B cell (primary cell): ENCODE measurements at regions not wholly inside any gene's neighbourhood (a gene's known extent, or its start where the extent isn't known, plus 50 kb on each side); places are given as distances from the start of the nearest gene placed in this dataset.

Experiments used
- ATAC-seq: fragments of 200-7000 bp; cut with Tn5 transposase; one replicate; pipeline ENCODE4 v1.10.0; 2021; ENCODE audit warnings: low read depth, mild to moderate bottlenecking, moderate number of reproducible peaks, moderate library complexity
- CTCF ChIA-PET: fragments of 350-600 bp; sonication (Branson Sonifier 250); formaldehyde crosslinking; loops from one replicate; lab custom pipeline; 2021; ENCODE audit warnings: antibody characterized with exemption, inconsistent platforms; lab: Charles Lee
- POLR2A ChIA-PET: fragments of 350-600 bp; sonication (Branson Sonifier 250); formaldehyde crosslinking; loops from one replicate; lab custom pipeline; 2021; ENCODE audit warnings: antibody characterized with exemption; lab: Charles Lee
- DNase-seq: peaks from one replicate; pipeline ENCODE4 v3.0.0; 2013
- H2AFZ ChIP-seq: 2 replicates; pipeline ENCODE4 v1.6.1; 2012; ENCODE audit warnings: mild to moderate bottlenecking, low read depth, low read length; ENCODE audit not compliant: insufficient read depth, poor library complexity, severe bottlenecking
- H3K27ac ChIP-seq, 2 donors: 1 replicate in 1 of 2; 2 replicates in 1 of 2; pipeline ENCODE4 v1.5.1; 2012 to 2013; ENCODE audit warnings: low read length in 2 of 2, mild to moderate bottlenecking in 2 of 2, moderate library complexity in 1 of 2
- H3K27me3 ChIP-seq, 4 experiments: fragments of 200-600 bp in 1 of 4; sonication (generic) in 1 of 4; replicated peaks in 1 of 4; 1 replicate in 2 of 4; 2 replicates in 2 of 4; pipeline versions ENCODE4 v1.6.1 to v1.7.0; 2013 to 2016; ENCODE audit warnings: low read length in 3 of 4, mild to moderate bottlenecking in 2 of 4, mixed read lengths in 1 of 4, moderate library complexity in 1 of 4; ENCODE audit not compliant: insufficient read depth in 4 of 4, control insufficient read depth in 3 of 4; ENCODE audit errors: control extremely low read depth in 1 of 4
- H3K36me3 ChIP-seq, 2 experiments: replicated peaks in 1 of 2; 1 replicate in 1 of 2; 2 replicates in 1 of 2; pipeline versions ENCODE4 v1.6.1 to v1.7.1; 2013; ENCODE audit warnings: low read length in 1 of 2; ENCODE audit not compliant: insufficient read depth in 2 of 2, control insufficient read depth in 1 of 2; ENCODE audit errors: control extremely low read depth in 1 of 2, extremely low read depth in 1 of 2
- H3K4me1 ChIP-seq, 2 donors: fragments of 200-600 bp in 1 of 2; sonication (generic) in 1 of 2; 1 replicate in 1 of 2; 2 replicates in 1 of 2; pipeline versions ENCODE4 v1.5.1 to v1.6.1; 2013 to 2017; ENCODE audit warnings: low read length in 2 of 2; ENCODE audit not compliant: control insufficient read depth in 2 of 2, insufficient read depth in 2 of 2
- H3K4me2 ChIP-seq: replicated peaks from 2 replicates; pipeline ENCODE3; 2012; ENCODE audit warnings: mild to moderate bottlenecking, low read depth, low read length; ENCODE audit not compliant: poor library complexity, severe bottlenecking
- H3K4me3 ChIP-seq, 5 experiments: fragments of 200-600 bp in 1 of 5; sonication (generic) in 1 of 5; 1 replicate in 3 of 5; 2 replicates in 2 of 5; pipeline versions ENCODE4 v1.5.1 to v1.7.0; 2011 to 2016; ENCODE audit warnings: low read length in 4 of 5, mild to moderate bottlenecking in 4 of 5, low read depth in 2 of 5, control low read depth in 1 of 5, moderate library complexity in 1 of 5; ENCODE audit not compliant: insufficient read depth in 1 of 5; ENCODE audit errors: control extremely low read depth in 1 of 5, extremely low read depth in 1 of 5
- H3K79me2 ChIP-seq: fragments of 200-600 bp; sonication (generic); one replicate; pipeline ENCODE4 v1.6.0; 2016; ENCODE audit warnings: low read length; ENCODE audit not compliant: control insufficient read depth, insufficient read depth
- H3K9ac ChIP-seq: fragments of 200-600 bp; sonication (generic); 2 replicates; pipeline ENCODE4 v1.6.1; 2017; ENCODE audit warnings: mild to moderate bottlenecking, low read length, moderate library complexity
- H3K9me3 ChIP-seq, 3 donors: one replicate each; pipeline versions ENCODE4 v1.6.1 to v1.7.1; 2013; ENCODE audit warnings: low read length in 2 of 3; ENCODE audit not compliant: control insufficient read depth in 2 of 3, insufficient read depth in 1 of 3; ENCODE audit errors: control extremely low read depth in 1 of 3
- H4K20me1 ChIP-seq: 2 replicates; pipeline ENCODE4 v1.6.0; 2012; ENCODE audit warnings: mild to moderate bottlenecking, low read length; ENCODE audit not compliant: insufficient read depth, control insufficient read depth, poor library complexity, severe bottlenecking
- H3K27ac Mint-ChIP-seq: one replicate; pipeline ENCODE4 v1.8.0; 2021; ENCODE audit warnings: mixed read lengths
- H3K27me3 Mint-ChIP-seq: one replicate; pipeline ENCODE4 v1.8.0; 2021; ENCODE audit warnings: mixed read lengths
- H3K4me1 Mint-ChIP-seq: one replicate; pipeline ENCODE4 v1.8.0; 2021; ENCODE audit warnings: mixed read lengths
- H3K4me3 Mint-ChIP-seq: one replicate; pipeline ENCODE4 v1.8.0; 2021; ENCODE audit warnings: mixed read lengths
- H3K9me3 Mint-ChIP-seq: one replicate; pipeline ENCODE4 v1.8.0; 2022; ENCODE audit warnings: mixed read lengths; ENCODE audit not compliant: insufficient read depth
- CTCF ChIP-seq: fragments of 200-600 bp; IDR thresholded peaks from one replicate; pipeline ENCODE4 v1.8.0; 2022; ENCODE audit warnings: antibody characterized with exemption, mild to moderate bottlenecking
- EZH2 ChIP-seq: IDR thresholded peaks from 2 replicates; pipeline ENCODE4 v1.6.1; 2012; ENCODE audit warnings: borderline replicate concordance, low read depth, mild to moderate bottlenecking, moderate library complexity, low read length; ENCODE audit not compliant: insufficient read depth, poor library complexity, severe bottlenecking
- WGBS: methylation state at CpG from one replicate; pipeline ENCODE4 v1.1.5; 2013; ENCODE audit warnings: missing lambda C conversion rate; ENCODE audit not compliant: insufficient coverage; 5-methylcytosine and 5-hydroxymethylcytosine counted together
- intact Hi-C: fragments of 100-400 bp; cut with micrococcal nuclease; formaldehyde crosslinking; loops from one replicate; pipeline ENCODE4 v1.10.0; 2022

GRCh38 chr2:83085869-83086268 is 1373.2 kb downstream of the SUCLG1 start:
- Histone ChIP-seq H3K4me3 (no peak overlapping the region), H3K4me1 (no peaks in the 10 kb centered on the region), H4K20me1 (no peaks in the 10 kb centered on the region), H3K27ac (no peak overlapping the region), H3K36me3 (no peaks in the 10 kb centered on the region), H2AFZ (no peak overlapping the region), H3K27me3 (no peaks in the 10 kb centered on the region), H3K9ac (no peak overlapping the region), H3K9me3 (peaks cover 0 to 6% (median 0%) of the 10 kb centered on the region in 3 donors), H3K4me2 (no peak overlapping the region), H3K79me2 (no peaks in the 10 kb centered on the region)
- TF ChIP-seq EZH2: no peak
- TF ChIP-seq CTCF: no peak
- WGBS: no CpG with 5 or more reads among the region's 2 CpGs
- H3K4me3 Mint-ChIP-seq: no peak overlapping the region
- DNase-seq: no peak
- H3K4me1 Mint-ChIP-seq: no peaks in the 10 kb centered on the region
- intact Hi-C loops: no loop called here
- H3K27ac Mint-ChIP-seq: no peak overlapping the region
- peaks cover 6% of the 10 kb centered on the region for H3K9me3 Mint-ChIP-seq
- ATAC-seq: no peak
- POLR2A ChIA-PET: no interaction called here
- CTCF ChIA-PET: no interaction called here
- H3K27me3 Mint-ChIP-seq: no peaks in the 10 kb centered on the region

- ATAC-seq (no peak), DNase-seq (no peak)
- CTCF ChIA-PET: no interaction called here
Observed at GRCh38 chr2:83081826-83082690, 1377.0 kb downstream of the SUCLG1 start.

More at GRCh38 chr2:83081826-83082690, 1377.0 kb downstream of the SUCLG1 start:
- H3K9me3 ChIP-seq: peaks cover 0 to 5% (median 0%) of the 10 kb centered on the region in 3 donors
- H3K27ac ChIP-seq: no peak overlapping the region
- H2AFZ ChIP-seq: no peak overlapping the region
- H3K4me1 ChIP-seq: no peaks in the 10 kb centered on the region
- Mint-ChIP-seq H3K4me1 (no peaks in the 10 kb centered on the region), H3K4me3 (no peak overlapping the region), H3K27ac (no peak overlapping the region), H3K27me3 (no peaks in the 10 kb centered on the region), H3K9me3 (no peaks in the 10 kb centered on the region)
- H3K36me3 ChIP-seq: no peaks in the 10 kb centered on the region
- H3K27me3 ChIP-seq: no peaks in the 10 kb centered on the region
- H4K20me1 ChIP-seq: no peaks in the 10 kb centered on the region
- intact Hi-C loops: no loop called here
- no peak overlapping the region for H3K9ac ChIP-seq
- WGBS: 60% methylated on average over 2 of the region's 6 CpGs
- POLR2A ChIA-PET: no interaction called here
- no peak overlapping the region for H3K4me2 ChIP-seq
- H3K4me3 ChIP-seq: no peak overlapping the region
- no peak for TF ChIP-seq EZH2
- TF ChIP-seq CTCF: no peak
- H3K79me2 ChIP-seq: no peaks in the 10 kb centered on the region
